Endothelial cell of umbilical vein (primary cell): ENCODE measurements at regions not wholly inside any gene's neighbourhood (a gene's known extent, or its start where the extent isn't known, plus 50 kb on each side); places are given as distances from the start of the nearest gene placed in this dataset.

Source experiments
- BruUV-seq: library from RNA; stranded (reverse); fragments of 400-500 nt; replicated peaks from 2 replicates; lab custom pipeline; 2021; lab: Mats Ljungman, UMichigan
- CTCF ChIA-PET: fragments of 300-600, 350-600 bp; sonication (Branson Sonifier 250); formaldehyde crosslinking; loops from one replicate; lab custom pipeline; 2021; ENCODE audit warnings: antibody characterized with exemption, inconsistent platforms; lab: Charles Lee
- POLR2A ChIA-PET: fragments of 300-600, 350-600 bp; sonication (Branson Sonifier 250); formaldehyde crosslinking; loops from one replicate; lab custom pipeline; 2021; ENCODE audit warnings: antibody characterized with exemption, inconsistent platforms; lab: Charles Lee
- DNase-seq: peaks from one replicate; pipeline ENCODE4 v3.0.0-alpha.2; 2011; ENCODE audit warnings: low read depth, low spot score
- FAIRE-seq: peaks from 2 replicates; lab custom pipeline; 2011; peaks lifted over from hg19 to GRCh38; lab: Jason Lieb, UNC
- H2AFZ ChIP-seq: 2 replicates; pipeline ENCODE4 v1.6.0; 2012; ENCODE audit warnings: low read depth, low read length, control low read depth, inconsistent platforms
- H3K27ac ChIP-seq: 2 replicates; pipeline ENCODE4 v1.5.1; 2011; ENCODE audit warnings: low read depth, mild to moderate bottlenecking, control low read depth, low read length, moderate library complexity; ENCODE audit not compliant: insufficient read depth
- H3K27me3 ChIP-seq, 2 experiments: 2 replicates each; pipeline versions ENCODE4 v1.6.0 to v1.6.1; 2011; ENCODE audit warnings: low read length in 2 of 2, mixed read lengths in 1 of 2; ENCODE audit not compliant: control insufficient read depth in 2 of 2, insufficient read depth in 2 of 2
- H3K36me3 ChIP-seq, 2 experiments: 2 replicates in 1 of 2; 3 replicates in 1 of 2; pipeline ENCODE4 v1.5.1; 2011; ENCODE audit warnings: low read length in 2 of 2, mild to moderate bottlenecking in 1 of 2, moderate library complexity in 1 of 2; ENCODE audit not compliant: control insufficient read depth in 2 of 2, insufficient read depth in 2 of 2; ENCODE audit errors: extremely low read depth in 1 of 2
- H3K4me1 ChIP-seq: 3 replicates; pipeline ENCODE4 v1.5.1; 2011; ENCODE audit warnings: mild to moderate bottlenecking, low read length; ENCODE audit not compliant: control insufficient read depth, insufficient read depth; ENCODE audit errors: extremely low read depth
- H3K4me2 ChIP-seq: 2 replicates; pipeline ENCODE4 v1.6.1; 2011; ENCODE audit warnings: low read length, control low read depth, mixed read lengths; ENCODE audit not compliant: insufficient read depth
- H3K4me3 ChIP-seq, 3 experiments: fragments of 200-600 bp in 1 of 3; sonication (generic), shearing (Covaris generic) in 1 of 3; replicated peaks in 1 of 3; 2 replicates each; pipeline ENCODE4 v1.5.1; 2011 to 2016; ENCODE audit warnings: control low read depth in 3 of 3, low read length in 3 of 3, mild to moderate bottlenecking in 2 of 3, inconsistent platforms in 1 of 3, low read depth in 1 of 3, moderate library complexity in 1 of 3; ENCODE audit not compliant: insufficient read depth in 1 of 3
- H3K79me2 ChIP-seq: 2 replicates; pipeline ENCODE4 v1.6.0; 2012; ENCODE audit warnings: low read length, inconsistent platforms; ENCODE audit not compliant: control insufficient read depth, insufficient read depth
- H3K9ac ChIP-seq: replicated peaks from 2 replicates; pipeline ENCODE3; 2011; ENCODE audit warnings: low read length, control low read depth; ENCODE audit not compliant: insufficient read depth; ENCODE audit errors: extremely low read depth
- H3K9me1 ChIP-seq: replicated peaks from 3 replicates; pipeline ENCODE4 v1.6.0; 2011; ENCODE audit warnings: mild to moderate bottlenecking, low read length; ENCODE audit not compliant: control insufficient read depth, insufficient read depth; ENCODE audit errors: extremely low read depth
- H3K9me3 ChIP-seq: replicated peaks from 2 replicates; pipeline ENCODE4 v1.5.1; 2012; ENCODE audit warnings: low read length, inconsistent platforms; ENCODE audit not compliant: control insufficient read depth, insufficient read depth
- H4K20me1 ChIP-seq: replicated peaks from 2 replicates; pipeline ENCODE3; 2011; ENCODE audit warnings: mild to moderate bottlenecking, low read length; ENCODE audit not compliant: control insufficient read depth, insufficient read depth; ENCODE audit errors: extremely low read depth
- CTCF ChIP-seq, 2 donors: IDR thresholded peaks; 1 replicate in 1 of 2; 2 replicates in 1 of 2; pipeline ENCODE4 v1.5.1; 2011; ENCODE audit warnings: low read length in 2 of 2, mild to moderate bottlenecking in 2 of 2, moderate library complexity in 2 of 2, control low read depth in 1 of 2, inconsistent platforms in 1 of 2, low read depth in 1 of 2; ENCODE audit not compliant: insufficient read depth in 1 of 2; ENCODE audit errors: extremely low read depth in 1 of 2
- EZH2 ChIP-seq: IDR thresholded peaks from 2 replicates; pipeline ENCODE4 v1.6.1; 2012; ENCODE audit warnings: borderline replicate concordance, low read depth, mild to moderate bottlenecking, moderate library complexity, low read length, inconsistent platforms; ENCODE audit not compliant: severe bottlenecking
- FOS ChIP-seq: IDR thresholded peaks from 2 replicates; pipeline ENCODE4 v1.6.1; 2011; ENCODE audit warnings: mild to moderate bottlenecking, low read length, moderate library complexity, borderline replicate concordance; ENCODE audit not compliant: insufficient read depth
- GATA2 ChIP-seq: IDR thresholded peaks from 2 replicates; pipeline ENCODE4 v1.7.0; 2011; ENCODE audit warnings: low read depth, mild to moderate bottlenecking, moderate library complexity, mixed read lengths, low read length; ENCODE audit not compliant: insufficient read length, insufficient read depth
- JUN ChIP-seq: IDR thresholded peaks from 2 replicates; pipeline ENCODE4 v1.6.1; 2011; ENCODE audit warnings: borderline replicate concordance, low read depth; ENCODE audit not compliant: insufficient read length, insufficient read depth
- MAX ChIP-seq: IDR thresholded peaks from 2 replicates; pipeline ENCODE4 v1.6.1; 2011; ENCODE audit not compliant: insufficient read depth, insufficient read length
- MYC ChIP-seq: IDR thresholded peaks from one replicate; pipeline ENCODE4 v1.6.1; 2011; ENCODE audit warnings: mild to moderate bottlenecking, low read depth, low read length
- POLR2A ChIP-seq: IDR thresholded peaks from 2 replicates; pipeline ENCODE4 v1.6.1; 2012; ENCODE audit warnings: low read depth, mild to moderate bottlenecking, control low read depth, low read length
- POLR2AphosphoS5 ChIP-seq: IDR thresholded peaks from 2 replicates; pipeline ENCODE4 v1.6.1; 2012; ENCODE audit warnings: low read depth, mild to moderate bottlenecking, control low read depth, low read length, moderate library complexity; ENCODE audit not compliant: insufficient read depth
- dilution Hi-C: fragments of 300-500 bp; cut with MboI; formaldehyde crosslinking; loops from one replicate; pipeline ENCODE4 v1.15.0; 2019; ENCODE audit warnings: low sequenced_read_pairs; ENCODE audit not compliant: extremely low pct_ligation_motif_present
- intact Hi-C: fragments of 100-400 bp; cut with micrococcal nuclease; formaldehyde crosslinking; loops from one replicate; pipeline ENCODE4 v1.10.0; 2022

- ChIA-PET POLR2A (no interaction called here), CTCF (no interaction called here)
- no peak overlapping the region for H3K4me3 ChIP-seq
- no peaks in the 10 kb centered on the region for H3K4me1 ChIP-seq
- H3K9me1 ChIP-seq, result no peaks in the 10 kb centered on the region
- no peak overlapping the region for H3K4me2 ChIP-seq
- no peaks in the 10 kb centered on the region for H3K79me2 ChIP-seq
- H3K9ac ChIP-seq, result no peak overlapping the region
- H3K9me3 ChIP-seq, result no peaks in the 10 kb centered on the region
- no TSS peak for BruUV-seq
- H3K27me3 ChIP-seq, result no peaks in the 10 kb centered on the region
- TF ChIP-seq POLR2A (no peak), POLR2AphosphoS5 (no peak), MYC (no peak), EZH2 (no peak), FOS (no peak)
- H4K20me1 ChIP-seq, result no peaks in the 10 kb centered on the region
- intact Hi-C loops, result no loop called here
- no peak overlapping the region for H3K27ac ChIP-seq
- H3K36me3 ChIP-seq, result no peaks in the 10 kb centered on the region
- H2AFZ ChIP-seq, result no peak overlapping the region
- no peak for DNase-seq
- no peak for FAIRE-seq
- dilution Hi-C loops, result no loop called here
Measured at GRCh38 chr10:78764436-78764835, 304.3 kb upstream of the ZMIZ1 start.

GRCh38 chr10:78764846-78765430 is 303.8 kb upstream of the ZMIZ1 start:
- Histone ChIP-seq H3K9ac (no peak overlapping the region), H3K79me2 (no peaks in the 10 kb centered on the region), H2AFZ (no peak overlapping the region), H3K27me3 (no peaks in the 10 kb centered on the region), H3K9me1 (no peaks in the 10 kb centered on the region), H3K4me1 (no peaks in the 10 kb centered on the region), H3K27ac (no peak overlapping the region), H4K20me1 (no peaks in the 10 kb centered on the region), H3K4me3 (no peak overlapping the region), H3K9me3 (no peaks in the 10 kb centered on the region), H3K36me3 (no peaks in the 10 kb centered on the region), H3K4me2 (no peak overlapping the region)
- TF ChIP-seq POLR2A (no peak), EZH2 (no peak), GATA2 (no peak), MAX (no peak), JUN (no peak), POLR2AphosphoS5 (no peak), MYC (no peak), CTCF (IDR thresholded peaks at IDR 0.05; ENCODE audit: extremely low read depth in 1 of 2, insufficient read depth in 1 of 2, low read depth in 1 of 2, low read length in 2 of 2) (no peak), FOS (no peak)
- no TSS peak for BruUV-seq
- no peak for FAIRE-seq
- intact Hi-C loops (no loop called here), dilution Hi-C loops (no loop called here)
- CTCF ChIA-PET, result no interaction called here
- DNase-seq, result no peak
- POLR2A ChIA-PET, result no interaction called here
